Right cardiac atrium (tissue), 5 donors: ENCODE measurements at regions not wholly inside any gene's neighbourhood (a gene's known extent, or its start where the extent isn't known, plus 50 kb on each side); places are given as distances from the start of the nearest gene placed in this dataset.

Experiments
- ATAC-seq, 2 donors: fragments of 200-7000 bp; cut with Tn5 transposase; one replicate each; pipeline versions ENCODE4 v1.8.0 to v1.9.1; 2020; ENCODE audit warnings: moderate library complexity in 2 of 2, mild to moderate bottlenecking in 1 of 2
- DNase-seq, 3 donors: peaks; one replicate each; pipeline ENCODE4 v3.0.0-alpha.2; 2020
- H3K27ac ChIP-seq: one replicate; pipeline ENCODE4 v1.5.1; 2013; ENCODE audit warnings: mild to moderate bottlenecking, low read length, control low read depth, moderate library complexity
- H3K27me3 ChIP-seq: one replicate; pipeline ENCODE4 v1.6.1; 2013; ENCODE audit not compliant: control insufficient read depth, insufficient read depth
- H3K4me1 ChIP-seq: one replicate; pipeline ENCODE4 v1.6.1; 2013; ENCODE audit warnings: low read length; ENCODE audit not compliant: control insufficient read depth, insufficient read depth
- H3K4me3 ChIP-seq: one replicate; pipeline ENCODE4 v1.5.1; 2013; ENCODE audit warnings: low read length, control low read depth
- H3K9me3 ChIP-seq: one replicate; pipeline ENCODE4 v1.6.1; 2013; ENCODE audit warnings: low read length; ENCODE audit not compliant: control insufficient read depth
- WGBS: extraction: QIAGEN DNeasy Blood & Tissue Kit; methylation state at CpG from one replicate; pipeline ENCODE4 v1.1.7; 2013; 5-methylcytosine and 5-hydroxymethylcytosine counted together
- intact Hi-C, 4 donors: fragments of 100-400 bp; cut with DNase I; formaldehyde crosslinking; loops; one replicate each; pipeline versions ENCODE4 v1.11.0 to v1.14.0; 2022 to 2023
- donor health status: healthy with polysubstance abuse.
- donor health status: DM: no; HTN: yes; CAD: no.
- donor health status: DM: no; HTN: no; CAD: no.
- donor health status: DM: no; HTN: yes; CAD: no; lungs with severe emphysema.
- donor health status: DM: yes; HTN: yes; CAD: no.

- 56% methylated on average over 2 of the region's 2 CpGs for WGBS
- no peaks in the 10 kb centered on the region for H3K9me3 ChIP-seq
- peaks cover 8% of the 10 kb centered on the region for H3K4me1 ChIP-seq
- ATAC-seq (no peak), DNase-seq (no peak)
- intact Hi-C loops: no loop called here
- H3K27ac ChIP-seq: no peak overlapping the region
- H3K4me3 ChIP-seq: no peak overlapping the region
- no peaks in the 10 kb centered on the region for H3K27me3 ChIP-seq
Observed at GRCh38 chr2:217706513-217706912, 296.3 kb downstream of the TNS1 start.

DNA sequence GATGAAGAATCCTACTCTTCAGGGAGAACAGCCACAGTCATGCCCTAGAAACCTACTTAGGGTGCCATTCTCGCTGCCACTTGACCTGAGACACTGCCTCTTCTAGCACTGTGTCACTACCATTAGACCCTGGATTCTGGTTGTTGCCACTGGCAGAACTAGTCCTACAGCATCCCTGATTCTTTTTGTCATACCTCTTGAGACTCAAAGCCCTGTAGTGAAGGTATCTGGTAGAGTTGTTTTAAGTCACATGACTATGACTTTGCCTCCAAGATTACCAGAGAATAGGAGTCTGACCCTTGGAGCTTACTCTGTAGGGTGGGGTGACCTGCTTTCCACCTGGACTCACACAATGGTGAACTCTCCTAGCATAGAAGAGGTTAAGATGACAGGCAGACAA is 296.7 kb downstream of the TNS1 start:
- WGBS: 98% methylated on average over 1 of the region's 1 CpG
- no peak overlapping the region for H3K27ac ChIP-seq
- DNase-seq (no peak), ATAC-seq (no peak)
- H3K4me1 ChIP-seq: peaks cover 8% of the 10 kb centered on the region
- intact Hi-C loops: no loop called here
- no peak overlapping the region for H3K4me3 ChIP-seq
- no peaks in the 10 kb centered on the region for H3K9me3 ChIP-seq
- no peaks in the 10 kb centered on the region for H3K27me3 ChIP-seq

DNA sequence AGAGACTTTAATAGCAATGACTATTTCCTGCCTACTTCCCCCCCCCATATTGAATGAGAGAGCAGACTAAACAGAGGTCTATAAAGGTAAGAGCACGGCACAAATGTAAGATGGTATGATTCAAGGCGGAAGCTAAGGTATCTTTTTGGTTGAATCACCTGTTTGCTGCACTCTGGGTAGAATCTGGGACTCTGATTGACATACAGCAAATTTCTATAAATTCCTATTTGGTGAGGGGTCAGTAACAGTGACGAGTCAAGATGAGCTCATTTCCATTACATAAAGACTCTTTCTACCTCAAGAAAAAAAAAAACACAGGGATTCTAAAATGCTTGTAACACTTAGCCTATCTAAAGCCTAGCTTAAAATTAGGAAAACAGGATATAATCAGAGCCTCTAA is 297.3 kb downstream of the TNS1 start:
- DNase-seq: no peak
- intact Hi-C loops: no loop called here
- WGBS: 66% methylated on average over 3 of the region's 3 CpGs
- peaks cover 8% of the 10 kb centered on the region for H3K4me1 ChIP-seq
- no peak overlapping the region for H3K27ac ChIP-seq
- no peak overlapping the region for H3K4me3 ChIP-seq
- H3K9me3 ChIP-seq: no peaks in the 10 kb centered on the region
- no peak for ATAC-seq
- H3K27me3 ChIP-seq: no peaks in the 10 kb centered on the region

DNA sequence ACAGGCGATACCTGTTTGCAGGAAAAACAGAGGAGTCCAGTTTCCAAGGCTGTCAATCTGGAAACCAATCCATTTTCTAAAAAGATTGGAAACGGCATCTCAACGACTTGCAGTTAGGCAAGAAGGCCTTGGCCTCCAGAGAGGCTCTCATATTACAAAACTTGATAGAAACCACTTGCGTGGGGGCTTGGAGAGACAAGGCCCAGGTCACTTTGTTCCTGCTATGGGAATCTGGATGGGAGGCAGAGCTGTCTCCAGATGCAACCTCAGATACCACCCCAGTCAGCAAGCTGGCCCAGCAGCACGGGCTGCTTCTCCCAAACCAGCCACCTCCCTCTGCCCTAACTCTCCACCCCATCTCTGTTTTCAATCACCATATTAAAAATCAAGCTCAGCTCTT is 298.8 kb downstream of the TNS1 start:
- intact Hi-C loops: no loop called here
- H3K27me3 ChIP-seq: no peaks in the 10 kb centered on the region
- peaks cover 6% of the 10 kb centered on the region for H3K4me1 ChIP-seq
- no peak for DNase-seq
- H3K27ac ChIP-seq: no peak overlapping the region
- H3K9me3 ChIP-seq: no peaks in the 10 kb centered on the region
- WGBS: 94% methylated on average over 5 of the region's 5 CpGs
- no peak for ATAC-seq
- H3K4me3 ChIP-seq: no peak overlapping the region

GRCh38 chr2:217703102-217703501 is 299.7 kb downstream of the TNS1 start:
- Histone ChIP-seq H3K27ac (no peak overlapping the region), H3K9me3 (no peaks in the 10 kb centered on the region), H3K4me3 (no peak overlapping the region), H3K27me3 (no peaks in the 10 kb centered on the region), H3K4me1 (peaks cover 6% of the 10 kb centered on the region)
- 91% methylated on average over 5 of the region's 5 CpGs for WGBS
- intact Hi-C loops: no loop called here
- ATAC-seq (no peak), DNase-seq (no peak)

DNA sequence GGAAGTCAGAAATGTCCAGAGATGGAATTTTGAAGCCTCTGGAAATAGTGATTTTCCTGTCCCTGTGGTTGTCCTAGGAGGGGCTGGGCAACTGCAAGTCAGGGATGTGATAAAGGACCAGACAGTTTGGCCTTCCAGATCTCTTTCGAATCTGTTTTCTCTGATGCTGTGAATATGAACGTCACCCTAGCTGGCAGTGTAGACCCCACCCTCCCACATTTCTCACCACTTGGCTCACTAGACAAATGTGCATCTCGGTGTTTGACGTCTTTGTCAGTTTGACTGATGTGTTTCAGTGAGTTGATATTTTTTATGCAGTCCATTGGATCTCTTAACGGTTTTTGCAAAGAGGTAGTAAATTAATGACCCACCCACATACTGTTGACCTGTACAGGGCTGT is 301.2 kb downstream of the TNS1 start:
- WGBS: 82% methylated on average over 5 of the region's 5 CpGs
- intact Hi-C loops: no loop called here

DNA sequence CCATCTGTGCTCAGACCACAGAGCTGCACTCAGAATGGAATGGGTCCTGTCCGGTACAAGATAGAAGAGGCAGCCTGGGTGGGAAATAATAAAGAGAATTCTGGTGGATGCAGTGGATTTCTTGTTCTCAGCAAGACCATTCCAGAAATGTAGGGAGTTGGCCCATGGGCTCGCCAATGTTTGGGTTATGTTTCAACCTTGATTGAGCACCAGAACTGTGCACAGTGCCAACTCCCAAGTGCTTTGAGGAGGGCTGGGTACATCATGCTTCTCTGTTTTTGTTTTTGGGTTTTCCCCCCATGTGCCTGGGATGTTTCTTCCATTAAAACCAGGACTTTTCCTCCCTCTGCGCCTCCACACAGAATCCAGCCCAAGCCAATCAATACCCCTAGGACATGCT is 304.1 kb downstream of the TNS1 start:
- no peaks in the 10 kb centered on the region for H3K27me3 ChIP-seq
- no peak overlapping the region for H3K4me3 ChIP-seq
- H3K27ac ChIP-seq: no peak overlapping the region
- WGBS: 87% methylated on average over 3 of the region's 3 CpGs
- intact Hi-C loops: no loop called here
- H3K4me1 ChIP-seq: peaks cover 5% of the 10 kb centered on the region
- no peaks in the 10 kb centered on the region for H3K9me3 ChIP-seq
- no peak for DNase-seq
- no peak for ATAC-seq

More for the DNA sequence above, 301.2 kb downstream of the TNS1 start:
- no peaks in the 10 kb centered on the region for H3K9me3 ChIP-seq
- H3K27ac ChIP-seq: no peak overlapping the region
- H3K4me3 ChIP-seq: no peak overlapping the region
- no peak for DNase-seq
- ATAC-seq: no peak
- H3K27me3 ChIP-seq: no peaks in the 10 kb centered on the region
- no peaks in the 10 kb centered on the region for H3K4me1 ChIP-seq

DNA sequence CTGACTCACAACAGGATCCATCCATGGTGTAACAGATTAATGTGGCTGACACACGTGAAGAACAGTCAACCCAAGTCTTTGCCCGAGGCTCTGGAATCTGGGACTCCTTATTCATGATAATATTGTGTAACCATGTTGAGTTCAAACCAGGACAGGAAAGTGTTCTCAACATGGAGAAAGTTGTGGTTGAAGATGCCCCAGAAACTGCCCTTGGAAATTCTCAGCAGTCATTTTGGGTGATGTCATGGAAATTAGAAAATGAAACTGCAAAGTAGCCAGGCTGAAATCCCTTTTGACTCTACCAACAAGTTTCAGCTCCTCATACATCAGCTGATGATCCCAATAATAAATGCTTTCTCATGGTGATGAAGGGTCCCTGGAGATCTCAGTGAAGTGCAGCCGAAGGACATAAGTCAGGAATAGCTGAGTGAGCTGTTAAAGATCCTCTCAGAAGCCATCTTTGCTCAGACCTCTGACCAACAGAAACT is 307.7 kb downstream of the TNS1 start:
- peak; percentile 18 to 19 for ATAC-seq
- 57% methylated on average over 3 of the region's 3 CpGs for WGBS
- H3K27me3 ChIP-seq: no peaks in the 10 kb centered on the region
- intact Hi-C loops: no loop called here
- H3K4me1 ChIP-seq: peaks cover 11% of the 10 kb centered on the region
- H3K27ac ChIP-seq: peak overlapping the region; percentile 62
- no peak for DNase-seq
- no peak overlapping the region for H3K4me3 ChIP-seq
- no peaks in the 10 kb centered on the region for H3K9me3 ChIP-seq

GRCh38 chr2:217694291-217694690 is 308.5 kb downstream of the TNS1 start:
- Histone ChIP-seq H3K4me3 (no peak overlapping the region), H3K4me1 (peaks cover 11% of the 10 kb centered on the region), H3K27me3 (no peaks in the 10 kb centered on the region), H3K27ac (no peak overlapping the region), H3K9me3 (no peaks in the 10 kb centered on the region)
- DNase-seq: no peak
- ATAC-seq: no peak
- WGBS: 99% methylated on average over 1 of the region's 1 CpG
- intact Hi-C loops: no loop called here

GRCh38 chr2:217693363-217693762 is 309.4 kb downstream of the TNS1 start:
- Histone ChIP-seq H3K4me1 (peaks cover 11% of the 10 kb centered on the region), H3K27me3 (no peaks in the 10 kb centered on the region), H3K4me3 (no peak overlapping the region), H3K27ac (no peak overlapping the region), H3K9me3 (no peaks in the 10 kb centered on the region)
- intact Hi-C loops: no loop called here
- ATAC-seq (no peak), DNase-seq (no peak)
- WGBS: 90% methylated on average over 1 of the region's 1 CpG

- H3K9me3 ChIP-seq: no peaks in the 10 kb centered on the region
- H3K27ac ChIP-seq: peak overlapping the region; percentile 62
- intact Hi-C loops: no loop called here
- H3K4me1 ChIP-seq: peaks cover 11% of the 10 kb centered on the region
- H3K4me3 ChIP-seq: no peak overlapping the region
- peak; percentile 71 to 88 (median 72) for DNase-seq
- no peaks in the 10 kb centered on the region for H3K27me3 ChIP-seq
- WGBS: 72% methylated on average over 7 of the region's 7 CpGs
- ATAC-seq: peak; percentile 77 to 89
Observed at GRCh38 chr2:217691920-217692666, 310.7 kb downstream of the TNS1 start.

DNA sequence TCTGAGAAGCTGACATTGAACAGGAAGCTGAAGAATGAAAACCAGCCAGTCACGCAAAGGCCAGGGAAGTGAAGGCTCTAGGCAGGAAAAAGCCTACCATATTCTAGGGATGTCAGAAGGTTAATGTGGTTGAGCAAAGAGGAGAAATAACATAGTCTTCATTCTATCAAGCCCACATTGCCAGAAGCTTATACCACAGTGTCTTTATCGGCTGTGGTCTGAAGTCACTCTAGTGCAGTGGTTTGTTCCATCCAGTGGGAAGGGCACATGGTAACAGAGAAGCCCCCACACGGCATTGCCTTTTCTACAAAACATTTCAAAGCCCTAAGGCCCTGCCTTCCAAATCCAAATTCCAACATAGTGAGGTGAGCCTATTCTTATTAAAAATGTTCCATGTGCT is 311.3 kb downstream of the TNS1 start:
- intact Hi-C loops: no loop called here
- DNase-seq: no peak
- H3K4me1 ChIP-seq: peaks cover 11% of the 10 kb centered on the region
- no peaks in the 10 kb centered on the region for H3K9me3 ChIP-seq
- H3K27ac ChIP-seq: no peak overlapping the region
- H3K4me3 ChIP-seq: no peak overlapping the region
- no peaks in the 10 kb centered on the region for H3K27me3 ChIP-seq
- whole genome bisulfite sequencing: 90% methylated on average over 3 of the region's 3 CpGs
- ATAC-seq: no peak
